Smooth muscle cell (in vitro differentiated cells): ENCODE measurements at regions not wholly inside any gene's neighbourhood (a gene's known extent, or its start where the extent isn't known, plus 50 kb on each side); places are given as distances from the start of the nearest gene placed in this dataset.

Experiments used
- DNase-seq: peaks from one replicate; lab custom pipeline; 2025; ENCODE audit not compliant: unreplicated experiment; lab: John Stamatoyannopoulos, UW
- H2AFZ ChIP-seq: fragments of 200-600 bp; sonication (generic); 2 replicates; pipeline ENCODE4 v1.6.0; 2016; ENCODE audit warnings: antibody characterized with exemption, low read depth, mild to moderate bottlenecking
- H3F3A ChIP-seq: fragments of 200-600 bp; sonication (generic); 2 replicates; pipeline ENCODE4 v1.6.0; 2017; ENCODE audit warnings: antibody characterized with exemption, low read depth
- H3K27ac ChIP-seq: fragments of 200-600 bp; sonication (generic); 2 replicates; pipeline ENCODE4 v1.5.1; 2016; ENCODE audit warnings: low read depth, mild to moderate bottlenecking
- H3K27me3 ChIP-seq: fragments of 200-600 bp; sonication (generic); 2 replicates; pipeline ENCODE4 v1.6.1; 2016; ENCODE audit warnings: low read depth, mild to moderate bottlenecking
- H3K36me3 ChIP-seq: fragments of 200-600 bp; sonication (generic); 2 replicates; pipeline ENCODE4 v1.5.1; 2016; ENCODE audit warnings: low read depth
- H3K4me1 ChIP-seq: fragments of 200-600 bp; sonication (generic); 2 replicates; pipeline ENCODE4 v1.5.1; 2016; ENCODE audit warnings: low read depth
- H3K4me2 ChIP-seq: fragments of 200-600 bp; sonication (generic); 2 replicates; pipeline ENCODE4 v1.6.0; 2016; ENCODE audit warnings: mild to moderate bottlenecking
- H3K4me3 ChIP-seq: fragments of 200-600 bp; sonication (generic); 2 replicates; pipeline ENCODE4 v1.5.1; 2016; ENCODE audit warnings: mild to moderate bottlenecking
- H3K79me2 ChIP-seq: fragments of 200-600 bp; sonication (generic); 2 replicates; pipeline ENCODE4 v1.6.0; 2016; ENCODE audit warnings: low read depth, mild to moderate bottlenecking
- H3K9ac ChIP-seq: fragments of 200-600 bp; sonication (generic); 2 replicates; pipeline ENCODE4 v1.6.0; 2016; ENCODE audit warnings: low read depth
- H3K9me3 ChIP-seq: fragments of 200-600 bp; sonication (generic); replicated peaks from 2 replicates; pipeline ENCODE4 v1.5.1; 2016; ENCODE audit warnings: low read depth
- H4K20me1 ChIP-seq: fragments of 200-600 bp; sonication (generic); 2 replicates; pipeline ENCODE4 v1.6.0; 2016; ENCODE audit warnings: low read depth
- CTCF ChIP-seq: fragments of 200-600 bp; sonication (generic); IDR thresholded peaks from 2 replicates; pipeline ENCODE4 v1.5.1; 2017; ENCODE audit warnings: borderline replicate concordance, mild to moderate bottlenecking, antibody characterized with exemption; ENCODE audit not compliant: insufficient read depth, poor library complexity, severe bottlenecking
- whole genome bisulfite sequencing: methylation state at CpG from one replicate; pipeline ENCODE4 v1.1.7; 2016; ENCODE audit warnings: low lambda C conversion rate; 5-methylcytosine and 5-hydroxymethylcytosine counted together

DNA sequence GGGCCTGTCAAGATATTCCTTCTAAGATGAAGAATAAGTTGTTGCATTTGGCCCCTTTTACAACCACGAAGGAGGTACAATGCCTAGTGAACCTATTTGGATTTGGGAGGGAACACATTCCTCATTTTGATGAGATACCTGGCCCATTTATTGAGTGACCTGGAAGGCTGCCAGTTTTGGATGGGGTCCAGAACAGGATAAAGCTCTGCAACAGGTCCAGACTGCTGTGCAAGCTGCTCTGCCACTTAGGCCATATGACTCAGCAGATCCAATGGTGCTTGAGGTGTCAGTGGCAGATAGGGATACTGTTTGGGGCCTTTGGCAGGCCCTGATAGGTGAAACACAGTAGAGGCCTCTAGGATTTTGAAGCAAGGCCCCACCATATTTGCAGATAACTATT lies 704.6 kb downstream of the CCSER2 start:
- Histone ChIP-seq H2AFZ (no peak overlapping the region), H3K4me1 (no peaks in the 10 kb centered on the region), H3K27me3 (no peaks in the 10 kb centered on the region), H3K9me3 (peaks cover 5% of the 10 kb centered on the region), H3F3A (no peaks in the 10 kb centered on the region), H3K27ac (no peak overlapping the region), H3K4me2 (no peak overlapping the region), H3K9ac (no peak overlapping the region), H3K4me3 (no peak overlapping the region), H3K79me2 (no peaks in the 10 kb centered on the region), H4K20me1 (no peaks in the 10 kb centered on the region), H3K36me3 (no peaks in the 10 kb centered on the region)
- TF ChIP-seq CTCF: no peak
- WGBS: 79% methylated on average over 1 of the region's 1 CpG
- DNase-seq: no peak

DNA sequence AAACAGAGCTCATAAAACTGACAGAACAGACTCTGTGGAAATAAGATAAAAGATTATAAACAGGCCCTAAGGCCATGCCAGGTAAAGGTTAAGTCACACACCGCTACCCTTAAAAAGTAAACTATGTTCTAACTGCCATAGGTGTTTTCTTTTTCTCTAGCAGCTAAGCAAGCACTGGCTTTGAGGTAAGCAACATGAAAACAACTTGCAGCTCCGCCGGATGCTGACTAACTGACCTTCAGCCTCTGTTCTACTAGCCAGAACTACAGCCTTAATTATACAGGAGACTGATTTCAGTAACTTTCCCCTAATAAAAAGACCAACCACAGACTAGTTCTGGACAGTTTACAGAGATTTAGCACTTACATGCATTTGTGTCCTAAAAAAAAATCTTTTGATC lies 708.3 kb downstream of the CCSER2 start:
- no peaks in the 10 kb centered on the region for H3F3A ChIP-seq
- WGBS: 82% methylated on average over 3 of the region's 3 CpGs
- H3K27ac ChIP-seq: no peak overlapping the region
- no peaks in the 10 kb centered on the region for H3K27me3 ChIP-seq
- no peaks in the 10 kb centered on the region for H3K9me3 ChIP-seq
- H3K36me3 ChIP-seq: no peaks in the 10 kb centered on the region
- H4K20me1 ChIP-seq: no peaks in the 10 kb centered on the region
- no peak overlapping the region for H3K4me2 ChIP-seq
- no peaks in the 10 kb centered on the region for H3K79me2 ChIP-seq
- DNase-seq: no peak
- H3K4me1 ChIP-seq: no peaks in the 10 kb centered on the region
- no peak for TF ChIP-seq CTCF
- H2AFZ ChIP-seq: no peak overlapping the region
- no peak overlapping the region for H3K4me3 ChIP-seq
- H3K9ac ChIP-seq: no peak overlapping the region

- DNase-seq: no peak
- Histone ChIP-seq H2AFZ (no peak overlapping the region), H3K4me3 (no peak overlapping the region), H3K27ac (no peak overlapping the region), H3K79me2 (no peaks in the 10 kb centered on the region), H3K36me3 (no peaks in the 10 kb centered on the region), H3K9ac (no peak overlapping the region), H3K4me1 (no peaks in the 10 kb centered on the region), H3K9me3 (no peaks in the 10 kb centered on the region), H3K4me2 (no peak overlapping the region), H3F3A (no peaks in the 10 kb centered on the region), H3K27me3 (no peaks in the 10 kb centered on the region), H4K20me1 (no peaks in the 10 kb centered on the region)
- 94% methylated on average over 1 of the region's 1 CpG for WGBS
- TF ChIP-seq CTCF: no peak
Measured at GRCh38 chr10:85039311-85039710, 710.9 kb downstream of the CCSER2 start.

GRCh38 chr10:85043207-85043606 lies 714.8 kb downstream of the CCSER2 start:
- no peaks in the 10 kb centered on the region for H3K27me3 ChIP-seq
- H2AFZ ChIP-seq: no peak overlapping the region
- H3K4me1 ChIP-seq: no peaks in the 10 kb centered on the region
- WGBS: 75% methylated on average over 5 of the region's 5 CpGs
- no peak overlapping the region for H3K4me2 ChIP-seq
- no peaks in the 10 kb centered on the region for H3F3A ChIP-seq
- no peak overlapping the region for H3K27ac ChIP-seq
- DNase-seq: no peak
- no peaks in the 10 kb centered on the region for H3K36me3 ChIP-seq
- no peaks in the 10 kb centered on the region for H3K9me3 ChIP-seq
- H3K9ac ChIP-seq: no peak overlapping the region
- no peaks in the 10 kb centered on the region for H3K79me2 ChIP-seq
- no peak for TF ChIP-seq CTCF
- no peak overlapping the region for H3K4me3 ChIP-seq
- no peaks in the 10 kb centered on the region for H4K20me1 ChIP-seq
